Ovary (tissue), 3 donors: ENCODE measurements at regions not wholly inside any gene's neighbourhood (a gene's known extent, or its start where the extent isn't known, plus 50 kb on each side); places are given as distances from the start of the nearest gene placed in this dataset.

Source experiments
- POLR2A ChIP-seq: fragments of 450-650 bp; IDR thresholded peaks from one replicate; pipeline ENCODE4 v1.6.1; 2017; ENCODE audit warnings: antibody characterized with exemption, mild to moderate bottlenecking, moderate library complexity
- TF ChIP-seq, protein P1 (sequence below), 3 donors: fragments of 450-650 bp in 2 of 3; fragments of 200-600 bp in 1 of 3; IDR thresholded peaks; one replicate each; pipeline versions ENCODE4 v1.5.1 to v1.8.0; 2016 to 2022; ENCODE audit warnings: antibody characterized with exemption in 3 of 3, mild to moderate bottlenecking in 1 of 3
- donor health status: DM: no; HTN: no; CAD: no.

DNA sequence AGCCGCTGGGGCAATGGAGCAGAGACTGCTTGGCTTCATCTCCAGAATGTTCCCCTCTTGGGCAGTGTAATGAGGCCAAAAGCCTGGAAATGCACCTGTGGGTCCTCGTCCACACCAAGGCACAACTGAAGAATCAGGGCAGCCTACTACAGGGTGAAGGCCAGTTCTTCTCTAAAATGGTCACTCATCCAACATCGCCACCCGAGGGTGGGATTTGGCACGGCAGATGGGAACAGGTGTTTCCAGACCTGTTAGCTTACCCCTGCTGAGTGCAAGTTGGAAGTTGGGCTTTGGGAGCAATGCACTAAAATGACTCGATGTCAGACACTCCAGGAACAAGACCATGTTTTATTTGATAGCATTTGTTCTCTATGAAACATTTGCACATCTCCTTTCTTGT, 543.7 kb downstream of the NPHP4 start:
- TF ChIP-seq, protein P1, sequence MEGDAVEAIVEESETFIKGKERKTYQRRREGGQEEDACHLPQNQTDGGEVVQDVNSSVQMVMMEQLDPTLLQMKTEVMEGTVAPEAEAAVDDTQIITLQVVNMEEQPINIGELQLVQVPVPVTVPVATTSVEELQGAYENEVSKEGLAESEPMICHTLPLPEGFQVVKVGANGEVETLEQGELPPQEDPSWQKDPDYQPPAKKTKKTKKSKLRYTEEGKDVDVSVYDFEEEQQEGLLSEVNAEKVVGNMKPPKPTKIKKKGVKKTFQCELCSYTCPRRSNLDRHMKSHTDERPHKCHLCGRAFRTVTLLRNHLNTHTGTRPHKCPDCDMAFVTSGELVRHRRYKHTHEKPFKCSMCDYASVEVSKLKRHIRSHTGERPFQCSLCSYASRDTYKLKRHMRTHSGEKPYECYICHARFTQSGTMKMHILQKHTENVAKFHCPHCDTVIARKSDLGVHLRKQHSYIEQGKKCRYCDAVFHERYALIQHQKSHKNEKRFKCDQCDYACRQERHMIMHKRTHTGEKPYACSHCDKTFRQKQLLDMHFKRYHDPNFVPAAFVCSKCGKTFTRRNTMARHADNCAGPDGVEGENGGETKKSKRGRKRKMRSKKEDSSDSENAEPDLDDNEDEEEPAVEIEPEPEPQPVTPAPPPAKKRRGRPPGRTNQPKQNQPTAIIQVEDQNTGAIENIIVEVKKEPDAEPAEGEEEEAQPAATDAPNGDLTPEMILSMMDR (IDR thresholded peaks at IDR 0.05) = no peak
- no peak for TF ChIP-seq POLR2A
